KG1 (cell line): ENCODE measurements at regions not wholly inside any gene's neighbourhood (a gene's known extent, or its start where the extent isn't known, plus 50 kb on each side); places are given as distances from the start of the nearest gene placed in this dataset.

Source experiments
- DNase-seq: peaks from one replicate; lab custom pipeline; 2025; lab: John Stamatoyannopoulos, UW

GRCh38 chr4:23741681-23742191, 148.1 kb downstream of the PPARGC1A start:
- no peak for DNase-seq

GRCh38 chr4:23737571-23737970, 152.3 kb downstream of the PPARGC1A start:
- no peak for DNase-seq

GRCh38 chr4:23736466-23736865, 153.4 kb downstream of the PPARGC1A start:
- DNase-seq: no peak

GRCh38 chr4:23734000-23734399, 155.8 kb downstream of the PPARGC1A start:
- DNase-seq: no peak

GRCh38 chr4:23733476-23733875, 156.4 kb downstream of the PPARGC1A start:
- no peak for DNase-seq

GRCh38 chr4:23730998-23731397, 158.8 kb downstream of the PPARGC1A start:
- no peak for DNase-seq

- DNase-seq: no peak
Observed at GRCh38 chr4:23728971-23729370, 160.9 kb downstream of the PPARGC1A start.

GRCh38 chr4:23728393-23728792, 161.5 kb downstream of the PPARGC1A start:
- no peak for DNase-seq

GRCh38 chr4:23720556-23720955, 169.3 kb downstream of the PPARGC1A start:
- DNase-seq: no peak

GRCh38 chr4:23718435-23718834, 171.4 kb downstream of the PPARGC1A start:
- DNase-seq: no peak

GRCh38 chr4:23717528-23718248, 172.2 kb downstream of the PPARGC1A start:
- no peak for DNase-seq

GRCh38 chr4:23710298-23710697, 179.5 kb downstream of the PPARGC1A start:
- DNase-seq: no peak

GRCh38 chr4:23707652-23708026, 182.2 kb downstream of the PPARGC1A start:
- no peak for DNase-seq

GRCh38 chr4:23706972-23707651, 182.7 kb downstream of the PPARGC1A start:
- DNase-seq: no peak

GRCh38 chr4:23700197-23700596, 189.7 kb downstream of the PPARGC1A start:
- DNase-seq: no peak

GRCh38 chr4:23697722-23698121, 192.1 kb downstream of the PPARGC1A start:
- DNase-seq: no peak

- DNase-seq: no peak
Observed at GRCh38 chr4:23697001-23697528, 192.8 kb downstream of the PPARGC1A start.

GRCh38 chr4:23686169-23686897, 203.5 kb downstream of the PPARGC1A start:
- DNase-seq: no peak

- no peak for DNase-seq
Observed at GRCh38 chr4:23685471-23685870, 204.4 kb downstream of the PPARGC1A start.

GRCh38 chr4:23680671-23681518, 209.0 kb downstream of the PPARGC1A start:
- no peak for DNase-seq

- DNase-seq: no peak
Observed at GRCh38 chr4:23674694-23675093, 215.2 kb downstream of the PPARGC1A start.

- DNase-seq: no peak
Observed at GRCh38 chr4:23667659-23668058, 222.2 kb downstream of the PPARGC1A start.
